Thymus (tissue), 11 donors: ENCODE measurements at regions not wholly inside any gene's neighbourhood (a gene's known extent, or its start where the extent isn't known, plus 50 kb on each side); places are given as distances from the start of the nearest gene placed in this dataset.
A peak's percentile ranks its signal among the peaks of the same experiment; 100 is the strongest.

Experiments used
- DNase-seq, 9 donors: peaks; one replicate each; pipeline ENCODE4 v3.0.0-alpha.2; 2013; ENCODE audit warnings: low spot score in 9 of 9, low read depth in 6 of 9, missing footprints in 1 of 9
- H3K27ac ChIP-seq, 2 donors: one replicate each; pipeline ENCODE4 v1.5.1; 2013; ENCODE audit warnings: control low read depth in 1 of 2, low read depth in 1 of 2, low read length in 1 of 2, mild to moderate bottlenecking in 1 of 2, moderate library complexity in 1 of 2
- H3K27me3 ChIP-seq, 2 donors: one replicate each; pipeline ENCODE4 v1.5.1; 2013; ENCODE audit warnings: low read length in 1 of 2; ENCODE audit not compliant: control insufficient read depth in 2 of 2, insufficient read depth in 1 of 2
- H3K36me3 ChIP-seq, 2 donors: one replicate each; pipeline ENCODE4 v1.5.1; 2013; ENCODE audit warnings: low read length in 1 of 2, mild to moderate bottlenecking in 1 of 2, moderate library complexity in 1 of 2; ENCODE audit not compliant: control insufficient read depth in 2 of 2, insufficient read depth in 2 of 2
- H3K4me1 ChIP-seq, 2 donors: one replicate each; pipeline ENCODE4 v1.5.1; 2013; ENCODE audit warnings: low read length in 2 of 2; ENCODE audit not compliant: control insufficient read depth in 2 of 2, insufficient read depth in 2 of 2
- H3K4me3 ChIP-seq, 2 donors: one replicate each; pipeline ENCODE4 v1.5.1; 2013; ENCODE audit warnings: low read length in 2 of 2, control low read depth in 1 of 2, mild to moderate bottlenecking in 1 of 2
- H3K9me3 ChIP-seq, 2 donors: one replicate each; pipeline ENCODE4 v1.5.1; 2013; ENCODE audit warnings: low read length in 1 of 2, mild to moderate bottlenecking in 1 of 2; ENCODE audit not compliant: control insufficient read depth in 2 of 2, insufficient read depth in 1 of 2
- WGBS: extraction: QIAGEN DNeasy Blood & Tissue Kit; methylation state at CpG from one replicate; pipeline ENCODE4 v1.1.7; 2013; 5-methylcytosine and 5-hydroxymethylcytosine counted together
- donor health status: healthy.

DNA sequence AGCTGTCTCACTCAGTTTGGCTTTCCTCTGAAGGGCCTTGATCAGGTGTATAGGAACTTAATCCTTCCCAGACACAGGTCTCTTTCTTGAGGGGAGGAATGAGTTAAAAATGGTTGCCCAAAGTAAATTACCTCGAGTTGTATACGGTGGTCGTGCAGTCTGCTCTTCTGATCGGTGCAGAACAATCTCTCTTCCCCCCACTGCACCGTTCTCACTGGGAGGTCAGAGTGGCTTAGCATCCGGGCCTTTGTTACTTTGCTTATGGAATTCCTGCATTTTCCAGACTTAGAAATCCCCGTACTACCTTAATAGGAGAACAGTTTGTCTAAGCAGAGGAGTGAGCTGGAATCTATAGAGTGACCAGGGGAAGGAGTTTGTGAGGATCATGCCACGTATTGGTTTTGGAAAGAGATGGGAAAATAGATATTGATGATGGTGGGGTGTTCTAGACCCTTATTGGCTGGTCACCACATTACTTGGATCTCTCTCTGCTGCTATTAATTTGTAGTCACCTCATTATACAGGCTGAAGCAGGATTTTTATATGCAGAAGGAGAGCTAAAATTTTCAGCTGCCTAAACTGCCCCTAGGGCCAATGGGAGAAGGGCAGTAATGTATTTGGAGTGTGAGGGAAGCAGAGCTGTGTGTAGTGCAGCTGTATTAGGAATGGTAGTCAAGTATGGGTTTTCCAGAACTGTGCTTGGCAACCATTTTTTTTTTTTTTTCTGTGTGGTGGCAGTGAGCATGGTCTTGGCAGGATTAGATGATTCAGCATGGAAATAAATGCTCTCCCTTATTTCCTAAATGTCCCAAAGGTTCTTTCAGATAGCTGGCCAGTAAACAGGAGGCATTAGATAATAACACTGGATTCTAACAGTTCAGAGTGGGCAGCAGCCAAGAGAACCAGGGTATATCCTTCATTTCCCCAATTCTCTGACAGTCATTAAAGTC, 81.5 kb downstream of the NDUFS5 start:
- no peaks in the 10 kb centered on the region for H3K36me3 ChIP-seq
- no peak overlapping the region for H3K4me3 ChIP-seq
- H3K27ac ChIP-seq = peak overlapping the region in 1 of 2 donors; percentile 16
- H3K9me3 ChIP-seq = no peaks in the 10 kb centered on the region
- WGBS = 95% methylated on average over 8 of the region's 8 CpGs
- peaks cover 5 to 27% of the 10 kb centered on the region in 2 donors for H3K4me1 ChIP-seq
- no peak for DNase-seq
- peaks cover 5 to 39% of the 10 kb centered on the region in 2 donors for H3K27me3 ChIP-seq

DNA sequence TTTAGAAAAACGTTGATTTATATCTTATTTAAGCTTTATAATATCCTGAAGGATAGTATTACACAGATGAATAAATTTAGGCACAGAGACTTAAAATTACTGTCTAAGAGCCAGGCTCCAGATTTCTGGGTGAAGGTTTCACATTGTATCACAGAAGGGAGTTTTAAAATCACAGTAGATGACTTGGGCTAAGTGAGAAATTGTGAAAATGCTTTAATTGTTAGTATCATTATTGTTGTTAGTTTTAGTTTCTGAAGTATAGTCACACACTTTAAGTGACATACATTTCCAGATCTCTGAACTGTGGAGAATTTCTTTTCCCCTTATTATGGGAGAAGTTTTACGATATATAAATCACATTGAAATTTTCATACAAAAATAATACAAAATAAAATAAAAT, 83.5 kb downstream of the NDUFS5 start:
- WGBS = 97% methylated on average over 2 of the region's 2 CpGs
- H3K27ac ChIP-seq = no peak overlapping the region
- peaks cover 5 to 13% of the 10 kb centered on the region in 2 donors for H3K4me1 ChIP-seq

DNA sequence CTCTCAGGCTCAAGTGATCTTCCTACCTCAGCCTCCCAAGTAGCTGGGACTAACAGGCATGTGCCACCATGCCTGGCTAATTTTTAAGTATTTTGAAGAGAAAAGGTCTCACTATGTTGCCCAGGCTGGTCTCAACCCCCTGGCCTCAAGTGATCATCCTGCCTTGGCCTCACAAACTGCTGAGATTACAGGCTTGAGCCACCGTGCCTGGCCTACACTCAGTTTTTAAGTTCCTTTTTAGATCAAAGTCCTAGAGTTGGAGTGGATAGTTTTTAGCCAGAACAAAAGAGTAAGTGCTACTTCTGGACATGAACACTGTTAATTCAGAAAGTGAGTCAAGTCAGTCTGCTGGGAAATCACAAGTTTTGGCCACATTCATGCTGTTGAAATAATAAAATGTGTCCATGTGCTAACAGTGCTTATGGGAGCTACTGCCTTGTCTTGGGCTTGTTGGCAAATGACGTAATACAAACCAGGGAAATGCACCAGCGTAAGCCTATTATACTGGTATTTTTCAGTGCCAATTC, 84.2 kb downstream of the NDUFS5 start:
- peaks cover 5 to 13% of the 10 kb centered on the region in 2 donors for H3K4me1 ChIP-seq
- no peak for DNase-seq

More for the DNA sequence above, 83.5 kb downstream of the NDUFS5 start:
- H3K27me3 ChIP-seq = peaks cover 4 to 22% of the 10 kb centered on the region in 2 donors
- DNase-seq = no peak
- no peak overlapping the region for H3K4me3 ChIP-seq
- H3K36me3 ChIP-seq = no peaks in the 10 kb centered on the region
- no peaks in the 10 kb centered on the region for H3K9me3 ChIP-seq

GRCh38 chr1:39110882-39111281, 84.7 kb downstream of the NDUFS5 start:
- no peak for DNase-seq
- WGBS = 98% methylated on average over 1 of the region's 1 CpG
- Histone ChIP-seq H3K9me3 (no peaks in the 10 kb centered on the region), H3K27ac (no peak overlapping the region), H3K4me1 (peaks cover 4 to 11% of the 10 kb centered on the region in 2 donors), H3K4me3 (no peak overlapping the region), H3K27me3 (peaks cover 0 to 13% of the 10 kb centered on the region in 2 donors), H3K36me3 (no peaks in the 10 kb centered on the region)

More for the DNA sequence above, 84.2 kb downstream of the NDUFS5 start:
- H3K9me3 ChIP-seq = no peaks in the 10 kb centered on the region
- H3K36me3 ChIP-seq = no peaks in the 10 kb centered on the region
- no peak overlapping the region for H3K4me3 ChIP-seq
- peaks cover 0 to 18% of the 10 kb centered on the region in 2 donors for H3K27me3 ChIP-seq
- WGBS = 94% methylated on average over 3 of the region's 3 CpGs
- peak overlapping the region in 1 of 2 donors; percentile 57 for H3K27ac ChIP-seq

DNA sequence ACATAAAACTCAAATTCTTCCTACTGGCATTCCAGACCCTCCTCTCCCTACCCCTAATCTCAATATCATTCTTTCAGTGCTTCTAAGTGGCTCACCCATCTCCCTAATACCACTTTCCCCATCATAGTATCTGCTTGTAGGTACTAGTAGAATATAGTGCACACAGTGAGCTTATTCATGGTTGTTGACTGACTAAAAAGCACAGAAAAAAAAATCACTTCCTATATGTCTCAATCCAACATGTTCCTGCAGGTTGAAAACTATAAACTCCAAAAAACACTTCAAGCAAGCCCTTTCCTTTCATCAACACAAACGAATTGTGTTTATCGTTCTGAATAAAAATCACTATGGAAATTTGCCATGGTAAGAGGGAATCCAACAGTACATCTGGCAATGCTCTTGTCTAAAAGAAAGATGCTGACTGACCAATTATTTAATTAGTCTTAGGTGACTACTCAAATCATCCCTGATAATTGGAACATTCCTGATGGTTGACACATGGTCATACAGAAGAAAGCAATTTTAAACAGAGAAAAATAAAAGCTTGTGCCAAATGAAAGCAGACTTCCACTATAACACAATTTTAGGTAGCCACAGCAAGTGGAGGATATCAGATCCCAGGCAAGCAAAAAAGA, 87.1 kb downstream of the NDUFS5 start:
- H3K27ac ChIP-seq = no peak overlapping the region
- no peak overlapping the region for H3K4me3 ChIP-seq
- WGBS = 97% methylated on average over 2 of the region's 2 CpGs
- H3K4me1 ChIP-seq = no peaks in the 10 kb centered on the region
- no peaks in the 10 kb centered on the region for H3K9me3 ChIP-seq
- no peaks in the 10 kb centered on the region for H3K36me3 ChIP-seq
- DNase-seq = no peak
- H3K27me3 ChIP-seq = no peaks in the 10 kb centered on the region

- DNase-seq = no peak
- Histone ChIP-seq H3K4me3 (no peak overlapping the region), H3K4me1 (no peaks in the 10 kb centered on the region), H3K27ac (no peak overlapping the region), H3K27me3 (no peaks in the 10 kb centered on the region), H3K9me3 (no peaks in the 10 kb centered on the region), H3K36me3 (no peaks in the 10 kb centered on the region)
- WGBS = 86% methylated on average over 4 of the region's 4 CpGs
Observed at GRCh38 chr1:39115271-39116110, 89.0 kb upstream of the MACF1 start.

- no peak for DNase-seq
- no peak overlapping the region for H3K4me3 ChIP-seq
- no peaks in the 10 kb centered on the region for H3K36me3 ChIP-seq
- no peaks in the 10 kb centered on the region for H3K27me3 ChIP-seq
- H3K9me3 ChIP-seq = no peaks in the 10 kb centered on the region
- H3K27ac ChIP-seq = no peak overlapping the region
- 71% methylated on average over 3 of the region's 3 CpGs for WGBS
- no peaks in the 10 kb centered on the region for H3K4me1 ChIP-seq
Observed at GRCh38 chr1:39116116-39116607, 88.3 kb upstream of the MACF1 start.

GRCh38 chr1:39116860-39117728, 87.4 kb upstream of the MACF1 start:
- DNase-seq = no peak
- Histone ChIP-seq H3K4me3 (no peak overlapping the region), H3K27ac (no peak overlapping the region), H3K9me3 (no peaks in the 10 kb centered on the region), H3K36me3 (no peaks in the 10 kb centered on the region), H3K4me1 (no peaks in the 10 kb centered on the region), H3K27me3 (no peaks in the 10 kb centered on the region)
- WGBS = over 99% methylated on average over 3 of the region's 3 CpGs
